Breast epithelium (tissue), 4 donors: ENCODE measurements at regions not wholly inside any gene's neighbourhood (a gene's known extent, or its start where the extent isn't known, plus 50 kb on each side); places are given as distances from the start of the nearest gene placed in this dataset.

Experiments used
- DNase-seq, 2 donors: peaks; one replicate each; pipeline ENCODE4 v3.0.0-alpha.2; 2019; ENCODE audit warnings: low spot score in 2 of 2
- H3K27ac ChIP-seq, 2 donors: fragments of 200-600 bp; sonication (generic) in 1 of 2; one replicate each; pipeline ENCODE4 v1.5.1; 2016 to 2019; ENCODE audit warnings: mild to moderate bottlenecking in 1 of 2
- H3K27me3 ChIP-seq, 2 donors: fragments of 200-600 bp; sonication (generic) in 1 of 2; one replicate each; pipeline versions ENCODE4 v1.5.1 to v1.6.0; 2017 to 2019; ENCODE audit warnings: control low read depth in 1 of 2, mild to moderate bottlenecking in 1 of 2
- H3K36me3 ChIP-seq: fragments of 200-600 bp; one replicate; pipeline ENCODE4 v1.5.1; 2019
- H3K4me1 ChIP-seq, 2 donors: fragments of 200-600 bp; sonication (generic); one replicate each; pipeline ENCODE4 v1.5.1; 2016 to 2019; ENCODE audit warnings: control low read depth in 1 of 2
- H3K4me3 ChIP-seq, 3 donors: fragments of 200-600 bp; sonication (generic); 1 replicate in 2 of 3; 2 replicates in 1 of 3; pipeline ENCODE4 v1.5.1; 2016 to 2019; ENCODE audit warnings: mild to moderate bottlenecking in 3 of 3, moderate library complexity in 2 of 3
- H3K9me3 ChIP-seq, 2 donors: fragments of 200-600 bp; sonication (generic) in 1 of 2; one replicate each; pipeline ENCODE4 v1.5.1; 2016 to 2019; ENCODE audit warnings: control low read depth in 1 of 2
- POLR2A ChIP-seq: fragments of 450-650 bp; IDR thresholded peaks from one replicate; pipeline ENCODE4 v1.6.1; 2016; ENCODE audit warnings: antibody characterized with exemption, mild to moderate bottlenecking, moderate library complexity
- POLR2AphosphoS5 ChIP-seq, 3 donors: sonication (generic); formaldehyde crosslinking; IDR thresholded peaks; one replicate each; pipeline ENCODE4 v1.6.1; 2017; ENCODE audit warnings: antibody characterized with exemption in 3 of 3
- intact Hi-C: fragments of 100-400 bp; cut with DNase I; formaldehyde crosslinking; loops from one replicate; pipeline ENCODE4 v1.15.1; 2023; ENCODE audit warnings: low total_unique reads
- TF ChIP-seq, protein P1 (sequence below), 3 donors: fragments of 450-650 bp; IDR thresholded peaks; one replicate each; pipeline ENCODE4 v1.5.1; 2016 to 2017; ENCODE audit warnings: antibody characterized with exemption in 3 of 3, mild to moderate bottlenecking in 3 of 3, moderate library complexity in 3 of 3

DNA sequence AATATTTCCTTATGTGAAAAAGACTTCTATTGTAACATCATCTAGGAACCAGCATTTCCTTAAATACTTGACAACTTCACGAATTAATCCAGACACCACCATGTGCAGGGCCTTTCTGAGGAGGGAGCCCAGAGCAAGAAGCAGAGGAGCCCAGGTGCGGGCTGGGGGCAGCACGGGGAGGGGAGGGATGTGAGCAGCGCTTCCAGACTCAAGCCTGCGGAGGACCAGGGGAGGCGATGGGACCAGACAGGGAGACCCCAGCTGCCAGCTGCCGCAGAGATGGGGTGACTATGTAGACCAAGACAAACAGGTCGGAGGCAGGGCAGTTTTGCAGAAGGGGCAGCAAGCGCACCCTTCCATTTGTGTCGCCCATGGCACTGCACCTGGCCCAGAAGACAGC lies 596.1 kb downstream of the IRX1 start:
- intact Hi-C loops: no loop called here
- TF ChIP-seq, protein P1, sequence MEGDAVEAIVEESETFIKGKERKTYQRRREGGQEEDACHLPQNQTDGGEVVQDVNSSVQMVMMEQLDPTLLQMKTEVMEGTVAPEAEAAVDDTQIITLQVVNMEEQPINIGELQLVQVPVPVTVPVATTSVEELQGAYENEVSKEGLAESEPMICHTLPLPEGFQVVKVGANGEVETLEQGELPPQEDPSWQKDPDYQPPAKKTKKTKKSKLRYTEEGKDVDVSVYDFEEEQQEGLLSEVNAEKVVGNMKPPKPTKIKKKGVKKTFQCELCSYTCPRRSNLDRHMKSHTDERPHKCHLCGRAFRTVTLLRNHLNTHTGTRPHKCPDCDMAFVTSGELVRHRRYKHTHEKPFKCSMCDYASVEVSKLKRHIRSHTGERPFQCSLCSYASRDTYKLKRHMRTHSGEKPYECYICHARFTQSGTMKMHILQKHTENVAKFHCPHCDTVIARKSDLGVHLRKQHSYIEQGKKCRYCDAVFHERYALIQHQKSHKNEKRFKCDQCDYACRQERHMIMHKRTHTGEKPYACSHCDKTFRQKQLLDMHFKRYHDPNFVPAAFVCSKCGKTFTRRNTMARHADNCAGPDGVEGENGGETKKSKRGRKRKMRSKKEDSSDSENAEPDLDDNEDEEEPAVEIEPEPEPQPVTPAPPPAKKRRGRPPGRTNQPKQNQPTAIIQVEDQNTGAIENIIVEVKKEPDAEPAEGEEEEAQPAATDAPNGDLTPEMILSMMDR (IDR thresholded peaks at IDR 0.05): no peak
- TF ChIP-seq POLR2A: no peak
- TF ChIP-seq POLR2AphosphoS5 (IDR thresholded peaks at IDR 0.05): no peak

DNA sequence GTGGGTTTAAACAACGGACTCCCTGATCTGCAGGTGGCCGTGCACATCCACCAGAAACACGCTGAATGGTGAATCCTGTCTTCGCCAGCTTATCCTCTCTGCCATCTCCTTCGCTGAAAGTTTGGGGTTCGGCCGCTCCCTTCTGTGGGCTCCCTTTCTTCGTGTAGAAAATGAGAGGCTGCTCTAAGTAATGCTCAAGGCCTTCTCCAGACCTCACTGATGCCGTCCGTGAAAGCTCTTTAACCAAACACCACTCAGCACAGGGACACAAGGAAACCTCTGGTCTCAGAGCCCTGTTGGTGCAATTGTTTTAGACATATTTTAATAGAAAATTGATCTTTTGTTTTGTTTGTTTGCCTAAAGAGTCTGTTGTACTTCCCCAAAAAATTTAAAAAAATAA lies 596.5 kb downstream of the IRX1 start:
- no peaks in the 10 kb centered on the region for H3K4me1 ChIP-seq
- H3K27me3 ChIP-seq: no peaks in the 10 kb centered on the region

More for the DNA sequence above, 596.1 kb downstream of the IRX1 start:
- H3K27ac ChIP-seq: no peak overlapping the region
- H3K4me1 ChIP-seq: no peaks in the 10 kb centered on the region
- no peaks in the 10 kb centered on the region for H3K36me3 ChIP-seq
- no peak for DNase-seq
- no peaks in the 10 kb centered on the region for H3K27me3 ChIP-seq
- H3K4me3 ChIP-seq: no peak overlapping the region
- no peaks in the 10 kb centered on the region for H3K9me3 ChIP-seq

DNA sequence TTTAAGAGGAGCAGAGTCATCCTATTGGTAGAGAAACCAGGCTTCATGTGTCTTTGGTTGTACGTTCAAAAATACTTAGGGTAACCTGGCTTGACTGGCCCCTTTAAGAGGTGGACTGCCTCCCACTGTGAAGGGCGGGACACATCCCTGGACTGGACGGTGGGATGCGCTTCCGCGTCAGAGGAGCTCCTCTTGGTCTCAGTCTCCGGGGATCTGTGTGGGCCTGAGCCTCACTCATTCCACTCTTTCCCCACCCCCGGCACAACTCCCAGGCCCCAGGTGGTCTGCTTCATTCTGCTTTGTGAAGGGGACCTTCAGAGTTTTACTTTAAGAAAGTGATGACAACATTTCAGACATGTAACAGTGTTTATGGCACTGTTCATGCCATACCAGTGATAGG lies 601.1 kb downstream of the IRX1 start:
- TF ChIP-seq, protein P1 (IDR thresholded peaks at IDR 0.05): no peak
- TF ChIP-seq POLR2A (no peak), POLR2AphosphoS5 (IDR thresholded peaks at IDR 0.05) (no peak)
- DNase-seq: no peak
- Histone ChIP-seq H3K27ac (no peak overlapping the region), H3K4me3 (peak overlapping the region in 1 of 3 donors; percentile 41), H3K9me3 (no peaks in the 10 kb centered on the region), H3K27me3 (no peaks in the 10 kb centered on the region), H3K4me1 (no peaks in the 10 kb centered on the region), H3K36me3 (no peaks in the 10 kb centered on the region)
- intact Hi-C loops: no loop called here

More for the DNA sequence above, 596.5 kb downstream of the IRX1 start:
- Histone ChIP-seq H3K36me3 (no peaks in the 10 kb centered on the region), H3K9me3 (no peaks in the 10 kb centered on the region), H3K27ac (no peak overlapping the region), H3K4me3 (no peak overlapping the region)
- TF ChIP-seq, protein P1 (IDR thresholded peaks at IDR 0.05): no peak
- TF ChIP-seq POLR2A (no peak), POLR2AphosphoS5 (IDR thresholded peaks at IDR 0.05) (no peak)
- DNase-seq: no peak
- intact Hi-C loops: no loop called here

GRCh38 chr5:4197151-4197550 lies 601.5 kb downstream of the IRX1 start:
- H3K4me1 ChIP-seq: no peaks in the 10 kb centered on the region
- H3K27ac ChIP-seq: no peak overlapping the region
- no peaks in the 10 kb centered on the region for H3K27me3 ChIP-seq
- peak overlapping the region in 1 of 3 donors; percentile 41 for H3K4me3 ChIP-seq
- no peaks in the 10 kb centered on the region for H3K9me3 ChIP-seq
- intact Hi-C loops: no loop called here
- no peak for TF ChIP-seq POLR2AphosphoS5 (IDR thresholded peaks at IDR 0.05)
- TF ChIP-seq, protein P1 (IDR thresholded peaks at IDR 0.05): no peak
- no peak for TF ChIP-seq POLR2A
- no peak for DNase-seq
- H3K36me3 ChIP-seq: no peaks in the 10 kb centered on the region

DNA sequence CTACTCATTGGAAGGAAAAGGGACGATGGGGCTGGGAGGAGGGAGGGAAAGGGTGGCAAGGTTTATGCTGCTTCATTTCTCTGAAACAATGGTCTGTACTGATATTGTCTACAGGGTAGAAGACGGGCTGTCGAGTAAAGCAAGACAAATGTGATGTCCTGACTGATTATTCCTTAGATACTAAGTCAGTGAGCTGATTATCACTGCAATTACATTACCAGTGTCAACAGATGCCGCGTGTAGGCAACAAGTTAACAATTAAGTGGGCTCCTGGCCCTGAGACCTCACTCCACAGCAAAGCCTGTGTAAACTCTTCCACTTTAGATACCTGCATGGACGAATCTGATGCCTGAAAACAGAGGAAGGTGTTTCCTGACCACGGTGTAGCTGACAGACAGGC lies 602.8 kb downstream of the IRX1 start:
- intact Hi-C loops: no loop called here
- no peaks in the 10 kb centered on the region for H3K36me3 ChIP-seq
- H3K27ac ChIP-seq: no peak overlapping the region
- no peak overlapping the region for H3K4me3 ChIP-seq
- no peaks in the 10 kb centered on the region for H3K9me3 ChIP-seq
- H3K27me3 ChIP-seq: no peaks in the 10 kb centered on the region
- no peaks in the 10 kb centered on the region for H3K4me1 ChIP-seq
- TF ChIP-seq POLR2A (no peak), POLR2AphosphoS5 (IDR thresholded peaks at IDR 0.05) (no peak)
- TF ChIP-seq, protein P1 (IDR thresholded peaks at IDR 0.05): no peak
- DNase-seq: no peak
